ENCODE measurements at regions not wholly inside any gene's neighbourhood (a gene's known extent, or its start where the extent isn't known, plus 50 kb on each side); places are given as distances from the start of the nearest gene placed in this dataset.

DNA sequence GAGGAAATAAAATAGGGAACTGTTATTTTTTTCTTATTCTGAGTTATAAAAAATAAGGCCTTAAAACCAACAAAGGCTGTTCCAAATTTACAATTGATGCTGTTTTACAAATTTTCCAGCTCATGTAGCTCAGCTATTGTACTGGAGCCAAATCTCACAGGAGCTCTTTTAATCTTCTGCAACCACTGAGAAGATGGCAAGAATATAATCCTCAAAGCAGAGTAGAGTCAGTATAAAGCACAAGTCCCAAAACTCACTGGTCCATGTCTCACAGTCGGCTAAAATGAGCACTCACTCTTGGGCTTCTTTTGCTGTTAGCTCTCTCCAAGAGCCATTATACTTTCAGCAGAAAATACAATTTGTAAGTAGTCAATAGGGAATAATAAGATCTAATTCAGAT is 1074.4 kb upstream of the PRR20A start:
- Histone ChIP-seq H3K9me3 (no peaks in the 10 kb centered on the region), H3K27ac (no peak overlapping the region), H3K27me3 (no peaks in the 10 kb centered on the region), H3K36me3 (no peaks in the 10 kb centered on the region), H3K4me1 (no peaks in the 10 kb centered on the region), H3K4me3 (replicated peaks in 1 of 3) (no peak overlapping the region)
- TF ChIP-seq POLR2A (IDR thresholded peaks at IDR 0.05): no peak
- TF ChIP-seq, protein P1, sequence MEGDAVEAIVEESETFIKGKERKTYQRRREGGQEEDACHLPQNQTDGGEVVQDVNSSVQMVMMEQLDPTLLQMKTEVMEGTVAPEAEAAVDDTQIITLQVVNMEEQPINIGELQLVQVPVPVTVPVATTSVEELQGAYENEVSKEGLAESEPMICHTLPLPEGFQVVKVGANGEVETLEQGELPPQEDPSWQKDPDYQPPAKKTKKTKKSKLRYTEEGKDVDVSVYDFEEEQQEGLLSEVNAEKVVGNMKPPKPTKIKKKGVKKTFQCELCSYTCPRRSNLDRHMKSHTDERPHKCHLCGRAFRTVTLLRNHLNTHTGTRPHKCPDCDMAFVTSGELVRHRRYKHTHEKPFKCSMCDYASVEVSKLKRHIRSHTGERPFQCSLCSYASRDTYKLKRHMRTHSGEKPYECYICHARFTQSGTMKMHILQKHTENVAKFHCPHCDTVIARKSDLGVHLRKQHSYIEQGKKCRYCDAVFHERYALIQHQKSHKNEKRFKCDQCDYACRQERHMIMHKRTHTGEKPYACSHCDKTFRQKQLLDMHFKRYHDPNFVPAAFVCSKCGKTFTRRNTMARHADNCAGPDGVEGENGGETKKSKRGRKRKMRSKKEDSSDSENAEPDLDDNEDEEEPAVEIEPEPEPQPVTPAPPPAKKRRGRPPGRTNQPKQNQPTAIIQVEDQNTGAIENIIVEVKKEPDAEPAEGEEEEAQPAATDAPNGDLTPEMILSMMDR (IDR thresholded peaks at IDR 0.05): no peak
- 30 to 46% methylated on average over 1 of the region's 1 CpG for WGBS, 2 donors
- intact Hi-C loops (cut with DNase I): no loop called here
- no peak for DNase-seq

DNA sequence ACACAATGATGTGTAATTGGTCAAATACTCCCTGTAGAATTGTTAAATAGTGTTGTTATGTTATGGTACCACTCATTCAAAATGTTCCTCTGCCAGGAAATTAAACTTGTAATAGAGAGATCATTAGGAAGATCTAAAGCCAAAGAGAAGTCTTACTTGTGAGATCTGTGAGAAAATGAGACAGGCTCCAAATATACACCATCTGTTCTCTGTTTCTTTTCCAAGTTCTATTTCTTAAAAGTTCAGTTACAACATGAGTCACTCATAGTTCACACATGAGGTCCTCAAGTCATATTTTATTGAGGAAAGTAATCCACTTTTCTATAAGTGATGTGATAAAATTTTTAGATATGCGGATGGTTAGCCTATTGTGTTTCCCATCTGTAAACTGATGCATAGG is 1038.1 kb upstream of the PRR20A start:
- no peak overlapping the region for H3K27ac ChIP-seq
- 79 to 84% methylated on average over 1 of the region's 1 CpG for WGBS, 2 donors
- no peaks in the 10 kb centered on the region for H3K4me1 ChIP-seq
- no peak overlapping the region for H3K4me3 ChIP-seq (replicated peaks in 1 of 3)
- H3K36me3 ChIP-seq: no peaks in the 10 kb centered on the region
- intact Hi-C loops (cut with DNase I): no loop called here
- no peaks in the 10 kb centered on the region for H3K27me3 ChIP-seq
- DNase-seq: no peak
- H3K9me3 ChIP-seq: no peaks in the 10 kb centered on the region
- TF ChIP-seq POLR2A (IDR thresholded peaks at IDR 0.05): no peak
- TF ChIP-seq, protein P1 (IDR thresholded peaks at IDR 0.05): no peak

DNA sequence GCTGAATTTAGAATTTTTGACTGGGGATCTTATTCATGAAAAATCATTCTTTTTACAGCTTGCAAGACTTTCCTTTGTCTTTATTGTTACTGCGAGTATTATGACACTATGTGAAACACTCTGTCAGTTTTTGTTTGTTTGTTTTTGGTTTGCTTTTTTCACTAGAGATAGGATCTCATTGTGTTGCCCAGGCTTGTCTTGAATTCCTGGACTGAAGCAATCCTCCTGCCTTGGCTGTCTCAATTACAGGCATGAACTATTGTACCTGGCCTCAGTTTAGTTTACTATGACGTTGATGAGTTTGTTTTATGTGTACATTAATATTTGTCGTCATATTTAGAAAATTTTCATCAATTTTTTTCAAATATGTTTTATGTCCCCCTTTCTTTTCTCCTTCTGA is 1030.0 kb upstream of the PRR20A start:
- WGBS, 2 donors: 48 to 58% methylated on average over 3 of the region's 3 CpGs
- no peaks in the 10 kb centered on the region for H3K27me3 ChIP-seq

DNA sequence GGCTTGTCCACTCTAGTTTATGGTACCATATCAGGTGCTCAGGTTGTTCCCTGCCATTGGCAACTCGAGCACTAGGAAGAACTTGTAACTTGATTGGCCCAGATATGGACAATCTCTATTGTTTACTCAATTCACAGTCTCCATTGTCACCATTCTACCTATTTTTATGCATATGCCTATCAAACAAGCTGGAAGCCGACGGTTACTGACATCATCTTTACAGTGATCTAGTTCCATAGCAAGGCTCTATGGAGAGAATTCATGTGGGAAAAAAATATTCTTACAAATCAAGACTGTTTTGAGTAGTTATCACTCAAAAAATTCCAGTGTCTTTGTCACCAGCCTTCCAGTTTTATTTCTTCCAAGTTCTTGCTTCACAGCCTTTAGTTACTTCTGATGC is 1006.2 kb upstream of the PRR20A start:
- Histone ChIP-seq H3K27ac (no peak overlapping the region), H3K4me3 (replicated peaks in 1 of 3) (no peak overlapping the region), H3K27me3 (no peaks in the 10 kb centered on the region), H3K36me3 (no peaks in the 10 kb centered on the region), H3K4me1 (no peaks in the 10 kb centered on the region), H3K9me3 (no peaks in the 10 kb centered on the region)
- intact Hi-C loops (cut with DNase I): no loop called here
- no peak for DNase-seq
- WGBS, 2 donors: 76 to 86% methylated on average over 3 of the region's 3 CpGs
- no peak for TF ChIP-seq POLR2A (IDR thresholded peaks at IDR 0.05)
- TF ChIP-seq, protein P1 (IDR thresholded peaks at IDR 0.05): no peak

More for the DNA sequence above, 1030.0 kb upstream of the PRR20A start:
- Histone ChIP-seq H3K36me3 (no peaks in the 10 kb centered on the region), H3K4me1 (no peaks in the 10 kb centered on the region), H3K27ac (no peak overlapping the region), H3K9me3 (no peaks in the 10 kb centered on the region), H3K4me3 (replicated peaks in 1 of 3) (no peak overlapping the region)
- TF ChIP-seq, protein P1 (IDR thresholded peaks at IDR 0.05): no peak
- no peak for TF ChIP-seq POLR2A (IDR thresholded peaks at IDR 0.05)
- intact Hi-C loops (cut with DNase I): no loop called here
- no peak for DNase-seq

DNA sequence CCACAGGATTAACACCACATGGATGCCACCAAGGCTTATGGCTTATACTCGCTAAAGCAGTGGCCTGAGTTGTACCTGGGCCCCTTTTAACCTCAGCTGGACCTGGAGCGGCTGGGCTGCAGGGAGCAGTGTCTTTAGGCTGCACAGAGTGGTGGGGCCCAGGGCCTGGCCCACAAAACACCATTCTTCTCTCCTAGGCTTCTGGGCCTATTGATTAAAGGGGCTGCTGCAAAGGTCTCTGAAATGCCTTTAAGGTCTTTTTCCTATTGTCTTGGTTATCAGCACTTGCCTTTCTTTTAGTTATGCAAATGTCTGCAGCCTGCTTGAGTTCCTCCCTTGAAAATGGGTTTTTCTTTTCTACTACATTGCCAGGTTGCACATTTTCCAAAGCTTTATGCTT is 973.9 kb upstream of the PRR20A start:
- no peaks in the 10 kb centered on the region for H3K36me3 ChIP-seq
- H3K27ac ChIP-seq: no peak overlapping the region
- no peaks in the 10 kb centered on the region for H3K4me1 ChIP-seq
- intact Hi-C loops (cut with DNase I): no loop called here
- 76 to 83% methylated on average over 2 of the region's 2 CpGs for WGBS, 2 donors
- no peaks in the 10 kb centered on the region for H3K27me3 ChIP-seq
- no peak overlapping the region for H3K4me3 ChIP-seq (replicated peaks in 1 of 3)
- no peak for TF ChIP-seq POLR2A (IDR thresholded peaks at IDR 0.05)
- TF ChIP-seq, protein P1 (IDR thresholded peaks at IDR 0.05): no peak
- no peak for DNase-seq
- H3K9me3 ChIP-seq: no peaks in the 10 kb centered on the region

All from thyroid gland (tissue), 4 donors.